MM.1S (cell line): ENCODE measurements at regions not wholly inside any gene's neighbourhood (a gene's known extent, or its start where the extent isn't known, plus 50 kb on each side); places are given as distances from the start of the nearest gene placed in this dataset.

ENCODE experiments used
- DNase-seq: peaks from one replicate; pipeline ENCODE4 v3.0.0-alpha.2; 2015
- H2AFZ ChIP-seq: fragments of 300-600 bp; sonication (generic); 2 replicates; pipeline ENCODE4 v1.6.0; 2016; ENCODE audit warnings: antibody characterized with exemption, low read length
- H3F3A ChIP-seq: fragments of 300-600 bp; sonication (generic); 2 replicates; pipeline ENCODE4 v1.6.1; 2016; ENCODE audit warnings: mild to moderate bottlenecking, antibody characterized with exemption, low read length, moderate library complexity, mixed read lengths; ENCODE audit not compliant: insufficient read depth
- H3K27ac ChIP-seq: fragments of 300-600 bp; sonication (generic); 2 replicates; pipeline ENCODE4 v1.5.1; 2016; ENCODE audit warnings: mild to moderate bottlenecking, low read length
- H3K27me3 ChIP-seq: fragments of 300-600 bp; sonication (generic); replicated peaks from 2 replicates; pipeline ENCODE4 v1.6.0; 2016; ENCODE audit warnings: low read length; ENCODE audit not compliant: insufficient read depth
- H3K36me3 ChIP-seq: fragments of 300-600 bp; sonication (generic); replicated peaks from 2 replicates; pipeline ENCODE4 v1.6.1; 2016; ENCODE audit warnings: mild to moderate bottlenecking, low read length, mixed read lengths; ENCODE audit not compliant: insufficient read depth
- H3K4me1 ChIP-seq: fragments of 300-600 bp; sonication (generic); 2 replicates; pipeline ENCODE4 v1.6.1; 2016; ENCODE audit warnings: low read length, mixed read lengths
- H3K4me2 ChIP-seq: fragments of 300-600 bp; sonication (generic); 2 replicates; pipeline ENCODE4 v1.6.0; 2016; ENCODE audit warnings: low read depth, low read length
- H3K4me3 ChIP-seq: fragments of 300-600 bp; sonication (generic); 2 replicates; pipeline ENCODE4 v1.5.1; 2016; ENCODE audit warnings: low read length, mixed read lengths
- H3K79me2 ChIP-seq: fragments of 300-600 bp; sonication (generic); 2 replicates; pipeline ENCODE4 v1.6.1; 2016; ENCODE audit warnings: mixed run types, low read length, mixed read lengths
- H3K9ac ChIP-seq: fragments of 300-600 bp; sonication (generic); 2 replicates; pipeline ENCODE4 v1.6.1; 2016; ENCODE audit warnings: low read length, mixed read lengths
- H3K9me2 ChIP-seq: fragments of 300-600 bp; sonication (generic); replicated peaks from 2 replicates; pipeline ENCODE4 v1.6.1; 2016; ENCODE audit warnings: mild to moderate bottlenecking, low read length, mixed read lengths; ENCODE audit not compliant: insufficient read depth
- H3K9me3 ChIP-seq: fragments of 300-600 bp; sonication (generic); replicated peaks from 2 replicates; pipeline ENCODE4 v1.6.1; 2016; ENCODE audit warnings: mild to moderate bottlenecking, low read length, mixed read lengths; ENCODE audit not compliant: insufficient read depth
- H4K20me1 ChIP-seq: fragments of 300-600 bp; sonication (generic); 2 replicates; pipeline ENCODE4 v1.6.1; 2016; ENCODE audit warnings: mild to moderate bottlenecking, low read length, moderate library complexity, mixed read lengths; ENCODE audit not compliant: insufficient read depth
- EZH2 ChIP-seq: fragments of 300-600 bp; sonication (generic); optimal IDR thresholded peaks from 2 replicates; pipeline ENCODE3; 2017; ENCODE audit warnings: low read depth, mild to moderate bottlenecking, antibody characterized with exemption, low read length, mixed read lengths
- EZH2phosphoT487 ChIP-seq: fragments of 300-600 bp; sonication (generic); IDR thresholded peaks from 2 replicates; pipeline ENCODE4 v1.6.1; 2018; ENCODE audit warnings: antibody characterized with exemption, low read length
- TF ChIP-seq, protein P1 (sequence below): fragments of 300-600 bp; sonication (generic); IDR thresholded peaks from 2 replicates; pipeline ENCODE4 v1.5.1; 2016; ENCODE audit warnings: antibody characterized with exemption, low read length, mixed read lengths

DNA sequence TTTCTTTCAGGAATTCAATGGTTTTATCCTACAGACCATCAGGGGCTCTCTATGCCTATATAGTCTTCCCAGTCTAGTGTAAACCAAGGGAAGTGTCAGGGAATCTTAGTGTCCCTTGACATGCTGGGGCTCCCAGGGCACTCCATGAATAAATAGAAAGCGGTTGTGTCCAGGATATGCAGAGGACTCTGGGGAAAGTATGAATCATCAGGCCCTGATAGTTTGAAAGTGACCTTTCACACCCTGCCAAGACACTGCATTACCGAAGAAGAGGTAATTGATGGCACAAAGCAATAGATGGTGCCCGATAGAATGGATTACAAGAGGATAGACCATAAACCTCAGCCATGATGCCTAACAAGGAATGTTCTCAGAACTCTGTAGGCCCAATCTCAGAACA, 163.3 kb upstream of the DAPK1 start:
- H2AFZ ChIP-seq = no peak overlapping the region
- TF ChIP-seq EZH2 = no peak
- TF ChIP-seq, protein P1, sequence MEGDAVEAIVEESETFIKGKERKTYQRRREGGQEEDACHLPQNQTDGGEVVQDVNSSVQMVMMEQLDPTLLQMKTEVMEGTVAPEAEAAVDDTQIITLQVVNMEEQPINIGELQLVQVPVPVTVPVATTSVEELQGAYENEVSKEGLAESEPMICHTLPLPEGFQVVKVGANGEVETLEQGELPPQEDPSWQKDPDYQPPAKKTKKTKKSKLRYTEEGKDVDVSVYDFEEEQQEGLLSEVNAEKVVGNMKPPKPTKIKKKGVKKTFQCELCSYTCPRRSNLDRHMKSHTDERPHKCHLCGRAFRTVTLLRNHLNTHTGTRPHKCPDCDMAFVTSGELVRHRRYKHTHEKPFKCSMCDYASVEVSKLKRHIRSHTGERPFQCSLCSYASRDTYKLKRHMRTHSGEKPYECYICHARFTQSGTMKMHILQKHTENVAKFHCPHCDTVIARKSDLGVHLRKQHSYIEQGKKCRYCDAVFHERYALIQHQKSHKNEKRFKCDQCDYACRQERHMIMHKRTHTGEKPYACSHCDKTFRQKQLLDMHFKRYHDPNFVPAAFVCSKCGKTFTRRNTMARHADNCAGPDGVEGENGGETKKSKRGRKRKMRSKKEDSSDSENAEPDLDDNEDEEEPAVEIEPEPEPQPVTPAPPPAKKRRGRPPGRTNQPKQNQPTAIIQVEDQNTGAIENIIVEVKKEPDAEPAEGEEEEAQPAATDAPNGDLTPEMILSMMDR = no peak
- TF ChIP-seq EZH2phosphoT487 = no peak
- H3K4me3 ChIP-seq = no peak overlapping the region
- H3K9ac ChIP-seq = no peak overlapping the region
- no peaks in the 10 kb centered on the region for H4K20me1 ChIP-seq
- no peaks in the 10 kb centered on the region for H3K36me3 ChIP-seq
- no peaks in the 10 kb centered on the region for H3K4me1 ChIP-seq
- DNase-seq = no peak
- H3F3A ChIP-seq = no peaks in the 10 kb centered on the region
- H3K9me2 ChIP-seq = no peaks in the 10 kb centered on the region
- H3K27ac ChIP-seq = no peak overlapping the region
- no peaks in the 10 kb centered on the region for H3K27me3 ChIP-seq
- H3K4me2 ChIP-seq = no peak overlapping the region
- H3K9me3 ChIP-seq = no peaks in the 10 kb centered on the region
- no peaks in the 10 kb centered on the region for H3K79me2 ChIP-seq

DNA sequence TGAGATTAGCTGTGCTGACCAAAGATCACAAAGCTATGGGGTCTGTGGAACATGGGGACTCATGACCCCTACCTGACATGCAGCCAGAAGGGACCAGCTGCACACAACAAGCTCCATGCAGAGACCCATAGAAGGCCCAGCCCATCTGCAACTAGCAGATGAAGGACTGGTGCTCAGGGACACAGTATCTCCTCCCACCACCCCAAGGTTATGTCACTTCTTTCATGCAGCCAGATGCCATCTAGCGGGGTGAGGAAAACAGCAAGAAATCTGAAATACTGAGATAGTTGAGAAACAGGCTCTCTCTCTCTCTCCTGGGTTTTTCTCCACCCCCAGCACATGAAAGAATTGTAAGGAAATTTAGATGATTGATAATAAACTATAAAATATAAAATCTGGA, 161.3 kb upstream of the DAPK1 start:
- no peak overlapping the region for H3K4me3 ChIP-seq

DNA sequence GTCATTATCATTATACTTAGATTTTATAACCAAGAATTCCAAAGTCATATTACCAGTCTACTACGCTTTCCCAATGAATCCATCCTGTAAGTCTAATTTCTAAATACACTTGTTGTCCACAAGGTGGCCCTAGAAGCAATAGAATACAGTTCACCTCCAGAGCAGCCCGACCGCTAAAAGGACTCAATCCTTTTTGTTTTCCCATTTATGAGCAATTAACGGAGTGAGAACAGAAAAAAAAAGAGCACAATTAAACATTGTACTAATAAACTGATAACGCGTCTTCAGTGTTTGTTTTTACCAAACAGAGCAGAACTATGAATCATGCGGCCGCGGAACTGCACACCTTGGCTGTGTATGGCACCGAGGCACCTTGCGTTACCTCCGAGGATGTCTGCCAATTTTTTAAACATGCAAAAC, 160.7 kb upstream of the DAPK1 start:
- TF ChIP-seq EZH2phosphoT487 = no peak
- TF ChIP-seq EZH2 = no peak
- TF ChIP-seq, protein P1 = peak; percentile 66
- Histone ChIP-seq H3K27ac (no peak overlapping the region), H3K9me2 (no peaks in the 10 kb centered on the region), H3F3A (no peaks in the 10 kb centered on the region), H3K4me3 (peak overlapping the region; percentile 52), H3K27me3 (no peaks in the 10 kb centered on the region), H3K36me3 (no peaks in the 10 kb centered on the region), H3K4me2 (peak overlapping the region; percentile 64), H3K4me1 (no peaks in the 10 kb centered on the region), H3K9me3 (no peaks in the 10 kb centered on the region), H4K20me1 (no peaks in the 10 kb centered on the region), H3K9ac (no peak overlapping the region), H2AFZ (peak overlapping the region; percentile 55), H3K79me2 (no peaks in the 10 kb centered on the region)
- DNase-seq = peak; percentile 66

More for the DNA sequence above, 161.3 kb upstream of the DAPK1 start:
- DNase-seq = no peak
- Histone ChIP-seq H3K36me3 (no peaks in the 10 kb centered on the region), H3K9me3 (no peaks in the 10 kb centered on the region), H3K9me2 (no peaks in the 10 kb centered on the region), H3K79me2 (no peaks in the 10 kb centered on the region), H3K4me1 (no peaks in the 10 kb centered on the region), H3K9ac (no peak overlapping the region), H3K27me3 (no peaks in the 10 kb centered on the region), H3K27ac (no peak overlapping the region), H3K4me2 (no peak overlapping the region), H2AFZ (no peak overlapping the region), H4K20me1 (no peaks in the 10 kb centered on the region), H3F3A (no peaks in the 10 kb centered on the region)
- TF ChIP-seq EZH2phosphoT487 (no peak), EZH2 (no peak)
- TF ChIP-seq, protein P1 = no peak
